HG02798 (cell line): ENCODE measurements at regions not wholly inside any gene's neighbourhood (a gene's known extent, or its start where the extent isn't known, plus 50 kb on each side); places are given as distances from the start of the nearest gene placed in this dataset.
"Not testable (repeated sequence)": the region's sequence is repeated elsewhere in the genome, so short reads cannot be mapped to it uniquely, and the experiment has no call there.

Experiments used
- ATAC-seq: cut with Tn5 transposase; IDR thresholded peaks from one replicate; pipeline ENCODE4 v1.9.1; 2021; ENCODE audit warnings: mild to moderate bottlenecking; ENCODE audit not compliant: unreplicated experiment, poor library complexity

- ATAC-seq = no peak
These were observed 128.6 kb upstream of the KCTD7 start for GRCh38 chr7:66500087-66500486.

- ATAC-seq = no peak
These were observed 126.2 kb upstream of the KCTD7 start for GRCh38 chr7:66502230-66503035.

GRCh38 chr7:66503036-66503370, 125.7 kb upstream of the KCTD7 start:
- no peak for ATAC-seq

- ATAC-seq = no peak
These were observed 125.1 kb upstream of the KCTD7 start for GRCh38 chr7:66503551-66504031.

- ATAC-seq = no peak
These were observed 124.5 kb upstream of the KCTD7 start for GRCh38 chr7:66504131-66504530.

GRCh38 chr7:66505009-66505408, 123.7 kb upstream of the KCTD7 start:
- no peak for ATAC-seq

- no peak for ATAC-seq
These were observed 122.9 kb upstream of the KCTD7 start for GRCh38 chr7:66505531-66506451.

- ATAC-seq = not testable (repeated sequence)
These were observed 122.0 kb upstream of the KCTD7 start for GRCh38 chr7:66506703-66507102.

- no peak for ATAC-seq
These were observed 120.9 kb upstream of the KCTD7 start for GRCh38 chr7:66507764-66508296.

- no peak for ATAC-seq
These were observed 120.2 kb upstream of the KCTD7 start for GRCh38 chr7:66508431-66508830.

- no peak for ATAC-seq
These were observed 114.6 kb upstream of the KCTD7 start for GRCh38 chr7:66514050-66514449.

- ATAC-seq = no peak
These were observed 111.3 kb upstream of the KCTD7 start for GRCh38 chr7:66517212-66517909.

GRCh38 chr7:66518151-66518691, 110.5 kb upstream of the KCTD7 start:
- ATAC-seq = no peak

- ATAC-seq = no peak
These were observed 107.0 kb upstream of the KCTD7 start for GRCh38 chr7:66521675-66522074.

GRCh38 chr7:66522518-66522917, 106.2 kb upstream of the KCTD7 start:
- ATAC-seq = no peak

- no peak for ATAC-seq
These were observed 105.3 kb upstream of the KCTD7 start for GRCh38 chr7:66523409-66523808.

- no peak for ATAC-seq
These were observed 103.9 kb upstream of the KCTD7 start for GRCh38 chr7:66524738-66525137.

GRCh38 chr7:66526782-66527181, 101.9 kb upstream of the KCTD7 start:
- not testable (repeated sequence) for ATAC-seq

- no peak for ATAC-seq
These were observed 100.0 kb upstream of the KCTD7 start for GRCh38 chr7:66528652-66529051.
